ENCODE measurements at regions not wholly inside any gene's neighbourhood (a gene's known extent, or its start where the extent isn't known, plus 50 kb on each side); places are given as distances from the start of the nearest gene placed in this dataset.

DNA sequence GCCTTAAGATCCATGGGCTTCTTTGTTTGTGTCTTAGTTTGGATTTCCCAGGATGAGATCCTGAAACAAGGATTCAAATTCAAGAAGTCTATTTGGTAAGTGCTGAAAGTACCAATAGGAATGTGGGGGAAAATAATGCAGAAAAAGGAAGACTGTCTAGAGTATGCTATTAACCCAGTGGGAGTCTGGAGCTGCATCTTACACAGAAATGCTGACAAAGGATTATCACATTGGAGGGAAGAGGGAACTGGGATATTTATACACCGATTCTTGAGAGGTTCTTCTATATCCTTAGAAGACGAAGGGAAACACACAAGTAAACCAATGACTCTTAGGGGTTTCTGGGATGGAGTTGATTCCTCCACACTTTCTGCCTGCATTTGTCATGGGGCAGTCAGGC, 294.8 kb upstream of the FIGN start:
- TF ChIP-seq, protein P1, sequence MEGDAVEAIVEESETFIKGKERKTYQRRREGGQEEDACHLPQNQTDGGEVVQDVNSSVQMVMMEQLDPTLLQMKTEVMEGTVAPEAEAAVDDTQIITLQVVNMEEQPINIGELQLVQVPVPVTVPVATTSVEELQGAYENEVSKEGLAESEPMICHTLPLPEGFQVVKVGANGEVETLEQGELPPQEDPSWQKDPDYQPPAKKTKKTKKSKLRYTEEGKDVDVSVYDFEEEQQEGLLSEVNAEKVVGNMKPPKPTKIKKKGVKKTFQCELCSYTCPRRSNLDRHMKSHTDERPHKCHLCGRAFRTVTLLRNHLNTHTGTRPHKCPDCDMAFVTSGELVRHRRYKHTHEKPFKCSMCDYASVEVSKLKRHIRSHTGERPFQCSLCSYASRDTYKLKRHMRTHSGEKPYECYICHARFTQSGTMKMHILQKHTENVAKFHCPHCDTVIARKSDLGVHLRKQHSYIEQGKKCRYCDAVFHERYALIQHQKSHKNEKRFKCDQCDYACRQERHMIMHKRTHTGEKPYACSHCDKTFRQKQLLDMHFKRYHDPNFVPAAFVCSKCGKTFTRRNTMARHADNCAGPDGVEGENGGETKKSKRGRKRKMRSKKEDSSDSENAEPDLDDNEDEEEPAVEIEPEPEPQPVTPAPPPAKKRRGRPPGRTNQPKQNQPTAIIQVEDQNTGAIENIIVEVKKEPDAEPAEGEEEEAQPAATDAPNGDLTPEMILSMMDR (IDR thresholded peaks at IDR 0.05): no peak
- TF ChIP-seq POLR2A (IDR thresholded peaks at IDR 0.05): no peak
- Histone ChIP-seq H3K27ac (no peak overlapping the region), H3K27me3 (no peaks in the 10 kb centered on the region), H3K9me3 (no peaks in the 10 kb centered on the region), H3K36me3 (no peaks in the 10 kb centered on the region), H3K4me1 (no peaks in the 10 kb centered on the region), H3K4me3 (no peak overlapping the region)
- DNase-seq: no peak

DNA sequence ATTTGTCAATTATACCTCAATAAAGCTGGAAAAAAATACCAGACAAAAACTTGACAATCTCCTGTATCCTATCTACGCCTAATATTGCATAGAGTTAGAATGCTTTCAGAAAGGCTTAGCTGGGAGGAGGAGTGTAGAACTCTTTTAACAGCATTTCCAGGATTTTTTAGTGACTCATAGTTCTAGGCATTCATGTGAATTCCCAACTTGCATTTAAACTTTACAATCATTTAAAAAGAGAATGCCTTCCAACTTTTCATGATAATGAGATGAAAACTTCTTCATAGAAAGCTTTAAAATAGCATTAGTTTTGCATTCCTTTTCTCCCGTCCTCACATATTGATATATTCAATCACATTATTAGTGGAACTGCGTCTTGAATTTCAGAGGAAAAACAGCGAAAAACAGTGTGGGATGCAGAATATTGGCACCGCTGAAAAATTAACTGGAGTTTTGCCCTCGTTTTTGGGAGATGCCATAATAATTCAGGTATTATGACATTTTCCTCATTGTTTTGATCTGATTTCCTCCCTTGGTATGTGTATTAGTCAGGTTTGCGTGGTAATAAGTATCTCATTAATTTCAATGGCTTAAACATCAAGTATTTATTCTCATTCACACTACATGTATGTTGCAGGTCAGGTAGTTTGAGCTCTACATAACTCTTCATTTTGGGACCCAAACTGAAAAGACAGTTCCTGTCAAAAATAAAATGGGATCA, 293.2 kb upstream of the FIGN start:
- DNase-seq: no peak
- no peaks in the 10 kb centered on the region for H3K27me3 ChIP-seq
- H3K4me3 ChIP-seq: no peak overlapping the region
- no peaks in the 10 kb centered on the region for H3K4me1 ChIP-seq
- TF ChIP-seq, protein P1 (IDR thresholded peaks at IDR 0.05): no peak
- no peak for TF ChIP-seq POLR2A (IDR thresholded peaks at IDR 0.05)
- H3K27ac ChIP-seq: no peak overlapping the region
- H3K36me3 ChIP-seq: no peaks in the 10 kb centered on the region
- no peaks in the 10 kb centered on the region for H3K9me3 ChIP-seq

DNA sequence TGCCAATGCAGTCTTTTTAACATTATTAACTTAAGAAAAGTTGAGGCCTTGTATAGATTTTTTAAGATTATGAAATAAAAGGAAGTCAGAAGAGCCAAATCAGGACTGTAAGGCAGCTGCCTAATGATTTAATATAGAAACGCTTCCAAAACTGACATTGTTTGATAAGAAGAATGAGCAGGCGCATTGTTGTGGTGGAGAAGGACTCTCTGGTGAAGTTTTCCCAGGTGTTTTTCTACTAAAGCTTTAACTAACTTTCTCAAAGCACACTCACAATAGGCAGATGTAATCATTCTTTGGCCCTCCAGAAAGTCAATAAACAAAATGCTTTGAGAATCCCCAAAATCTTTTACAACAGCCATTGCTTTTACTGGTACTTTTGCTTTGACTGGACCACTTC, 288.6 kb upstream of the FIGN start:
- H3K27me3 ChIP-seq: no peaks in the 10 kb centered on the region
- no peak overlapping the region for H3K4me3 ChIP-seq
- TF ChIP-seq, protein P1 (IDR thresholded peaks at IDR 0.05): no peak
- TF ChIP-seq POLR2A (IDR thresholded peaks at IDR 0.05): no peak
- no peak overlapping the region for H3K27ac ChIP-seq
- H3K9me3 ChIP-seq: no peaks in the 10 kb centered on the region
- DNase-seq: no peak
- no peaks in the 10 kb centered on the region for H3K4me1 ChIP-seq
- no peaks in the 10 kb centered on the region for H3K36me3 ChIP-seq

DNA sequence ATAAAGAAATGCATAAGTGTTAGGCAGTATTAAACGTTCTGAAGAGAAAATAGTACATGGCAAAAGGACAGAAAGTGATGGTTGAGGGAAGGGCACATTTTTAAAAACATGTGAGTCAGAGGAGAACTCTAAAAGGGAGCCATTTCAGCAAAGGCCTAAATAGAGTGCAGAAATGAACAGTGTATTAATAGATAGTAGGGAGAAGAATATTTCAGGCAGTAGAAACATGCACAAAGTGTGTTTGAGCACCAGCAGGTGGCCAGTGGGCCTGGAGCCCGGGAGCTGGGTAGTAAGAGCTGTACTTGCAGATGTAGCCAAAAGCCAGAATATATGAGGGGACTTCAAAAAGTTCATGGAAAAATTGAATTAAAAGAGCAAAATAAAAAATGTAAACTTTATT, 288.1 kb upstream of the FIGN start:
- Histone ChIP-seq H3K27me3 (no peaks in the 10 kb centered on the region), H3K27ac (no peak overlapping the region), H3K36me3 (no peaks in the 10 kb centered on the region), H3K9me3 (no peaks in the 10 kb centered on the region), H3K4me1 (no peaks in the 10 kb centered on the region), H3K4me3 (no peak overlapping the region)
- no peak for DNase-seq
- TF ChIP-seq, protein P1 (IDR thresholded peaks at IDR 0.05): no peak
- no peak for TF ChIP-seq POLR2A (IDR thresholded peaks at IDR 0.05)

DNA sequence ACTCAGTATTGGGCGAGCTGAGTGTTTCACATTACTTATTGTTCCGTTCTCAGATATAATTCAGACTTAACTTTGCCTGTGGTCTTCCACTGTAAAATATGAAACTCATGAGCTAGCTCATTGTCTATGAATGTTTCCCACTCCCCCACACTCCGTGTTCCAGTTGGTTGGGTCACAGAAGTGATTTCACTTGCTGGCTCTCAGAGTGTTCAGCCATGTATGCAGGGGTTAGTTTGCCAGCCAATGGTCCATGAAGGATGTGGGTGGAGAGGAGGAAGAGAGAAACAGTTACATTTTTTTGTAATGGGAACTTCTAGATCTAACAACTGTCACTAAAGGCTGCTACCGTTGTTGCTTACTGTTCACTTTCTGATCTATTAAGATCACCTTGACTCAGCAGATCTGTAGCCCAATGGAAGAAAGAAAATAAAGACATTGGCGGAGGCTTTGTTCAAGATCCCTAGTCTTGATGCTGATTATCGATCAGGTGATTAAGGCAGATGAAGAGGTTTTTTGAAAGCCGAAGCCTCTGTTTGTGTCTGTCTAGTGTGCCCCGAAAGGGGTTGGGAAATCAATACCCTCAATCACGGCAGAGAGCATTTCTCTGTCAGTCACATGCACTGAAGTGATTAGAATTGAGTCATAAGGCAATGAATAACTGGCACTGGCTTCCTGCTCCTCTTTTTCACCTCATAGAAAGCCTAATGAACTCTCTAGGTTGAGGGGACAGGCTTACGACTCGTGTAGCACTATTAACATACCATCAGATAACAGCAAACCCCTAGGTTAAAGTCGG, 279.7 kb upstream of the FIGN start:
- Histone ChIP-seq H3K36me3 (no peaks in the 10 kb centered on the region), H3K4me1 (no peaks in the 10 kb centered on the region), H3K9me3 (no peaks in the 10 kb centered on the region), H3K4me3 (no peak overlapping the region), H3K27me3 (no peaks in the 10 kb centered on the region), H3K27ac (no peak overlapping the region)
- TF ChIP-seq POLR2A (IDR thresholded peaks at IDR 0.05): no peak
- TF ChIP-seq, protein P1 (IDR thresholded peaks at IDR 0.05): no peak
- no peak for DNase-seq

Data from Peyer's patch (tissue), 4 donors.